SU-DHL-6 (cell line): ENCODE measurements at regions not wholly inside any gene's neighbourhood (a gene's known extent, or its start where the extent isn't known, plus 50 kb on each side); places are given as distances from the start of the nearest gene placed in this dataset.

Source experiments
- CTCF ChIP-seq: fragments of 200-600 bp; sonication (generic); IDR thresholded peaks from one replicate; pipeline ENCODE4 v1.5.1; 2017; ENCODE audit warnings: antibody characterized with exemption, mild to moderate bottlenecking, low read length, moderate library complexity; ENCODE audit not compliant: insufficient read depth, poor library complexity, severe bottlenecking
- EZH2phosphoT487 ChIP-seq: fragments of 200-600 bp; sonication (generic), shearing (Covaris generic); conservative IDR thresholded peaks from 2 replicates; pipeline ENCODE4 v1.6.1; 2018; ENCODE audit warnings: mild to moderate bottlenecking, antibody characterized with exemption, low read length, moderate library complexity, mixed read lengths

GRCh38 chr3:8143186-8143585 is 358.4 kb upstream of the LMCD1 start:
- no peak for TF ChIP-seq CTCF
- TF ChIP-seq EZH2phosphoT487, result no peak
